HepG2 (cell line): ENCODE measurements at regions not wholly inside any gene's neighbourhood (a gene's known extent, or its start where the extent isn't known, plus 50 kb on each side); places are given as distances from the start of the nearest gene placed in this dataset.

Experiments used
- ATAC-seq: fragments of 200-7000 bp; cut with Tn5 transposase; 3 replicates; pipeline ENCODE4 v1.9.1; 2020; ENCODE audit warnings: mild to moderate bottlenecking, moderate library complexity
- BruUV-seq: library from RNA; stranded (reverse); fragments of 400-500 nt; replicated peaks from 2 replicates; lab custom pipeline; 2021; lab: Mats Ljungman, UMichigan
- CTCF ChIA-PET: fragments of 300-600 bp; formaldehyde crosslinking; extraction: SDS; loops from one replicate; lab custom pipeline; 2021; ENCODE audit warnings: low total read pairs, inconsistent platforms, low intra/inter-chr PET ratio; lab: Yijun Ruan, JAX
- POLR2A ChIA-PET: fragments of 350-600 bp; sonication (Branson Sonifier 250); formaldehyde crosslinking; loops from one replicate; lab custom pipeline; 2020; ENCODE audit warnings: antibody characterized with exemption, inconsistent platforms; lab: Yijun Ruan, JAX
- DNase-seq: peaks from one replicate; pipeline ENCODE4 v3.0.0-alpha.2; 2015; ENCODE audit warnings: low spot score
- FAIRE-seq: peaks from 3 replicates; lab custom pipeline; 2011; peaks lifted over from hg19 to GRCh38; lab: Jason Lieb, UNC
- H2AFZ ChIP-seq: one replicate; pipeline ENCODE4 v1.6.1; 2011; ENCODE audit warnings: low read length, inconsistent platforms
- H3K27ac ChIP-seq: fragments of 300-600 bp; 3 replicates; pipeline ENCODE4 v1.8.0; 2011; ENCODE audit warnings: mixed run types, mild to moderate bottlenecking, mixed read lengths, low read length, inconsistent platforms; ENCODE audit not compliant: insufficient read depth; ENCODE audit errors: extremely low read length
- H3K27me3 ChIP-seq, 2 experiments: fragments of 200-600 bp in 1 of 2; 2 replicates in 1 of 2; 3 replicates in 1 of 2; pipeline versions ENCODE4 v1.6.0 to v1.8.0; 2011; ENCODE audit warnings: low read length in 2 of 2, mild to moderate bottlenecking in 2 of 2, moderate library complexity in 2 of 2, inconsistent platforms in 1 of 2; ENCODE audit not compliant: insufficient read depth in 2 of 2, control insufficient read depth in 1 of 2
- H3K36me3 ChIP-seq, 2 experiments: fragments of 200-600 bp in 1 of 2; replicated peaks in 1 of 2; 2 replicates in 1 of 2; 3 replicates in 1 of 2; pipeline versions ENCODE4 v1.5.1 to v1.8.0; 2011; ENCODE audit warnings: low read length in 2 of 2, inconsistent platforms in 1 of 2; ENCODE audit not compliant: insufficient read depth in 2 of 2, control insufficient read depth in 1 of 2
- H3K4me1 ChIP-seq: 2 replicates; pipeline ENCODE4 v1.5.1; 2012; ENCODE audit warnings: low read length, inconsistent platforms; ENCODE audit not compliant: insufficient read depth
- H3K4me2 ChIP-seq: 2 replicates; pipeline ENCODE4 v1.6.0; 2011; ENCODE audit warnings: low read depth, low read length, inconsistent platforms
- H3K4me3 ChIP-seq, 3 experiments: fragments of 200-600 bp in 1 of 3; sonication (generic), shearing (Covaris generic) in 1 of 3; replicated peaks in 1 of 3; 2 replicates each; pipeline ENCODE4 v1.5.1; 2011 to 2016; ENCODE audit warnings: low read length in 3 of 3, inconsistent platforms in 2 of 3, low read depth in 2 of 3, mild to moderate bottlenecking in 2 of 3, control low read depth in 1 of 3, mixed read lengths in 1 of 3; ENCODE audit not compliant: insufficient read depth in 1 of 3
- H3K79me2 ChIP-seq: one replicate; pipeline ENCODE4 v1.6.1; 2011; ENCODE audit warnings: low read length, inconsistent platforms; ENCODE audit not compliant: insufficient read depth
- H3K9ac ChIP-seq: 2 replicates; pipeline ENCODE4 v1.6.0; 2011; ENCODE audit warnings: mild to moderate bottlenecking, low read depth, low read length, inconsistent platforms; ENCODE audit not compliant: insufficient read depth
- H3K9me3 ChIP-seq: 2 replicates; pipeline ENCODE4 v1.5.1; 2012; ENCODE audit warnings: mild to moderate bottlenecking, low read length
- H4K20me1 ChIP-seq: 2 replicates; pipeline ENCODE4 v1.6.0; 2011; ENCODE audit warnings: inconsistent platforms, mild to moderate bottlenecking, low read length, moderate library complexity; ENCODE audit not compliant: insufficient read depth
- GATAD1 ChIP-seq: IDR thresholded peaks from 2 replicates; pipeline ENCODE4 v1.6.1; 2016; ENCODE audit warnings: missing genetic modification reagents, missing compliant biosample characterization
- GPBP1L1 ChIP-seq: sonication (generic); formaldehyde crosslinking; IDR thresholded peaks from 2 replicates; pipeline ENCODE4 v1.5.0; 2020; ENCODE audit warnings: mild to moderate bottlenecking, missing genetic modification reagents
- HIC2 ChIP-seq: sonication (generic); formaldehyde crosslinking; IDR thresholded peaks from 2 replicates; pipeline ENCODE4 v1.9.0; 2022; ENCODE audit warnings: low read depth, missing genetic modification reagents
- HOXD1 ChIP-seq: sonication (generic); formaldehyde crosslinking; IDR thresholded peaks from 2 replicates; pipeline ENCODE4 v1.5.0; 2020; ENCODE audit warnings: missing genetic modification reagents
- NPAS2 ChIP-seq: sonication (generic); formaldehyde crosslinking; IDR thresholded peaks from 2 replicates; pipeline ENCODE4 v1.8.0; 2022; ENCODE audit warnings: mild to moderate bottlenecking, missing genetic modification reagents, borderline replicate concordance
- SNAI1 ChIP-seq: sonication (generic); formaldehyde crosslinking; IDR thresholded peaks from 2 replicates; pipeline ENCODE4 v1.5.0; 2020; ENCODE audit warnings: mild to moderate bottlenecking, missing genetic modification reagents, borderline replicate concordance
- SRSF4 ChIP-seq: fragments of 200-400 bp; formaldehyde crosslinking; IDR thresholded peaks from one replicate; pipeline ENCODE4 v1.6.1; 2018; ENCODE audit warnings: mild to moderate bottlenecking, low read depth, low read length, moderate library complexity; ENCODE audit not compliant: poor library complexity, severe bottlenecking
- STAG1 ChIP-seq: sonication (generic); formaldehyde crosslinking; IDR thresholded peaks from 2 replicates; pipeline ENCODE4 v1.4.0; 2020; ENCODE audit warnings: missing genetic modification reagents
- SYNCRIP ChIP-seq: fragments of 200-400 bp; formaldehyde crosslinking; IDR thresholded peaks from 2 replicates; pipeline ENCODE4 v1.6.1; 2018; ENCODE audit warnings: mild to moderate bottlenecking, low read depth, low read length; ENCODE audit not compliant: insufficient read depth
- ZBTB26 ChIP-seq: IDR thresholded peaks from 2 replicates; pipeline ENCODE4 v1.6.1; 2016; ENCODE audit warnings: missing compliant biosample characterization, missing genetic modification reagents, borderline replicate concordance
- ZFP36L2 ChIP-seq: sonication (generic); formaldehyde crosslinking; IDR thresholded peaks from 2 replicates; pipeline ENCODE4 v1.4.0; 2020; ENCODE audit warnings: missing genetic modification reagents
- ZNF691 ChIP-seq: sonication (generic); formaldehyde crosslinking; IDR thresholded peaks from 2 replicates; pipeline ENCODE4 v1.4.0; 2020; ENCODE audit warnings: missing genetic modification reagents, low read depth, mild to moderate bottlenecking, borderline replicate concordance
- ZNF703 ChIP-seq: sonication (generic); formaldehyde crosslinking; IDR thresholded peaks from 2 replicates; pipeline ENCODE4 v1.5.1; 2020; ENCODE audit warnings: missing genetic modification reagents, mild to moderate bottlenecking, moderate library complexity, borderline replicate concordance
- WGBS: methylation state at CpG from one replicate; pipeline ENCODE4 v1.1.6; 2017; ENCODE audit warnings: low lambda C conversion rate; 5-methylcytosine and 5-hydroxymethylcytosine counted together
- in situ Hi-C: cut with HindIII; loops from 2 replicates; pipeline ENCODE4 v1.10.0; 2017; ENCODE audit warnings: low pct_unique_long_range_greater_than_20kb; ENCODE audit not compliant: extremely low pct_ligation_motif_present
- intact Hi-C: fragments of 100-400 bp; cut with micrococcal nuclease; formaldehyde crosslinking; loops from one replicate; pipeline ENCODE4 v1.10.0; 2022; ENCODE audit not compliant: unreplicated experiment

- TF ChIP-seq STAG1 = no peak
- no peak for TF ChIP-seq SNAI1 (CRISPR knock-in tag)
- TF ChIP-seq HIC2 (CRISPR knock-in tag) = no peak
- no peak for TF ChIP-seq SRSF4
- TF ChIP-seq HOXD1 = no peak
These were observed 567.8 kb upstream of the SLC10A2 start (continued) for GRCh38 chr13:103634066-103634465.

- Histone ChIP-seq H3K4me1 (no peaks in the 10 kb centered on the region), H3K9me3 (peaks cover 51% of the 10 kb centered on the region), H3K79me2 (no peaks in the 10 kb centered on the region), H3K9ac (no peak overlapping the region), H3K27ac (no peak overlapping the region), H2AFZ (no peak overlapping the region), H3K4me3 (no peak overlapping the region), H3K27me3 (no peaks in the 10 kb centered on the region), H3K36me3 (no peaks in the 10 kb centered on the region), H4K20me1 (no peaks in the 10 kb centered on the region), H3K4me2 (no peak overlapping the region)
- CTCF ChIA-PET = no interaction called here
- intact Hi-C loops = no loop called here
- no TSS peak for BruUV-seq
- DNase-seq (no peak), FAIRE-seq (no peak), ATAC-seq (no peak)
- POLR2A ChIA-PET = no interaction called here
- in situ Hi-C loops = no loop called here
- no peak for TF ChIP-seq ZBTB26 (CRISPR knock-in tag)
- no peak for TF ChIP-seq ZNF691 (CRISPR knock-in tag)
- TF ChIP-seq GPBP1L1 (CRISPR knock-in tag) = no peak
- no peak for TF ChIP-seq ZFP36L2 (CRISPR knock-in tag)
- TF ChIP-seq ZNF703 (CRISPR knock-in tag) = no peak
- TF ChIP-seq SYNCRIP = no peak
- TF ChIP-seq NPAS2 (CRISPR knock-in tag) = no peak
- no peak for TF ChIP-seq GATAD1 (CRISPR knock-in tag)
- 2% methylated on average over 5 of the region's 5 CpGs for WGBS
These were observed 559.0 kb upstream of the SLC10A2 start for GRCh38 chr13:103625194-103625593.
